HG03135 (cell line): ENCODE measurements at regions not wholly inside any gene's neighbourhood (a gene's known extent, or its start where the extent isn't known, plus 50 kb on each side); places are given as distances from the start of the nearest gene placed in this dataset.

ENCODE experiments used
- ATAC-seq: cut with Tn5 transposase; IDR thresholded peaks from one replicate; pipeline ENCODE4 v1.9.1; 2021; ENCODE audit warnings: mild to moderate bottlenecking, moderate library complexity; ENCODE audit not compliant: unreplicated experiment

DNA sequence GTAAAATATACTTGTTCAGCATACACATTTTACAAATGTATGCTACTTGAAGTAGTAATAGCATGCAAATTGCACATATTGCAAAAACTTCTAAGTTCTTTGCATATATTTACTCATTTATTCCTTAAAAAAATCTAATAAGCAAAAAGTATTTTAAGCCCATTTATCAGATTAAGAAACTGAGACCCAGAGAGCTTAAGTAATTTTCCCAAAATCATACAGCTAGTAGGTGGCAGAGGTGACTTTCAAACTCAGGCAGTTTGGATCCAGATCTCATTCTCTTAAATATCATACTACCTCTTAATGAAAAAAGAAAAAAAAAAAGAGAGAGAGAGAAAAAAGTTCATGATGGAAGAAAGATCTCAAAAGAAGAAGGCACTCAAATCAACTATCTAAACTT lies 157.9 kb downstream of the RPS12 start:
- ATAC-seq: no peak

DNA sequence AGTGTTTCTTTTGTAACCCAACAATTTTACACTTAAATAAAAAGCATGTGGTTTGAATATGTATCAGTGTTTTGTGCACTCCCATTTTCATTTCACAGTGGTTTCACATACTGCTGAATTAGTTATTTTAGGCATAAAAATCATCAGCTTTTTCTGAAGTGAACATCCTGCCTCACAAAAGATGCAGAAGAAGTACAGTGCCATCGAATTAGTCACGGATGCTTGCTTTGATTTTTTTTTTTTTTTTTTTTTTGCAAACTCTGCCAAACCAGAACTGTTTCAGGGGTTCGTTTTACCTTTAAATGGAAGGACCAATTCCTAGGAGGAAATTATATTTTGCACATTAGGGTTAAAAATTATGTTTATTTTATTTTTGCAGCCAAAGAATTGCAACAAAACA lies 158.6 kb downstream of the RPS12 start:
- ATAC-seq: no peak

DNA sequence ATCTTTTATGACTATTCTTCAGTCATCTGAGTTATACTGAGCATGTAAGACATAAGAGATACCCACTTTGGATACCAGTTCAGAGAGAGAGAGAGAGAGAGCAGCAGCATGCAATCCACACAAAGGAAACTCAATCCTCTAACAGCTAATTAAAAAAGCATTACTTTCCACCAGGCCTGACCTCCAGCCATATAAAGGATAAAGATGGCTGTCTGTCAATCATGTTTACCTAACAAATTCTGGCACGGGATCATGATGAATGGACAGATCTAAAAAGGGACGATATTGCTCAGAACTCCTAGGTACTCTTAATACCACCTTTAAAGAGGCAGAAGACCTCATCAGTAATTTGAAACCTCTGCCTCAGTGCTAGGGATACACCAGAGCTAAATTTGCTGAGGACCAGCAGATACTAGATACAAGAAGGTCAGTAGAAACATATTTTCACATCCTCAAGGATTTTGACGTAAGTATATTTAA lies 159.2 kb downstream of the RPS12 start:
- no peak for ATAC-seq

DNA sequence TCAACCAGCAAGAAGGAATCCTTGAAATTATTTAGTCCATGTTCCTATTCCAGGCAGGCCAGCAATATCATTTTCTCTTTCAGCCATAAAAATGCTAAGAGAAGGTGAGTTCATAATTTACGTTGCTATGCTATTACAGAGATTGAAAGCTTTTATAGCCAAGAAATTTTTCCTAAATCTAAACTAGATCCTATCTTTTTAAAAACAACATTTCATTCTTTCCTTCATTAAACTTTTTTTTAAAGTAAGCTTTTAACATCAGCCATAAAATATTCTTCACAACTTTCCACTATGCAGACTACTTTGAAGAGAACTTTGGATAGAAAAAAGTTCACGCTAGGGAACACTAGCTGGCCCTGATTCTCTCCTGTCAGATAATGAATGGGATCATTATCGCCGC lies 159.8 kb downstream of the RPS12 start:
- ATAC-seq: no peak

DNA sequence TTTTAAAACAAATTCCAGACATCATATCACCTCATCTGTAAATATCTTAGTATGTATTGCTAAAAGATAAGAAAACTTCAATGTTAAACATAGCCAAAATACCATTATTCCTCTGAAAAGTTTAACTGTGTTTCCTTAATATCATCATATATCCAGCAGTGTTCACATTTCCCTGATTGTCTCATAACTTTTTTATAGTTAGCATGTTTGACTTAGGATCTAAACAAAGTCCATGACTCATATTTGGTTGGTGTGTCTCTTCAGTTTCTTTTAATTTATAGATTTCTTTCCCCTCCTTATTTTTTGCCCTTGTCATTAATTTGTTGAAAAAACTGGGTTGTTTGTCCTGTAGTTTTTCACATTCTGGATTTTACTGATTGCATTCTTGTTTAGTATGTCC lies 163.0 kb downstream of the RPS12 start:
- no peak for ATAC-seq

DNA sequence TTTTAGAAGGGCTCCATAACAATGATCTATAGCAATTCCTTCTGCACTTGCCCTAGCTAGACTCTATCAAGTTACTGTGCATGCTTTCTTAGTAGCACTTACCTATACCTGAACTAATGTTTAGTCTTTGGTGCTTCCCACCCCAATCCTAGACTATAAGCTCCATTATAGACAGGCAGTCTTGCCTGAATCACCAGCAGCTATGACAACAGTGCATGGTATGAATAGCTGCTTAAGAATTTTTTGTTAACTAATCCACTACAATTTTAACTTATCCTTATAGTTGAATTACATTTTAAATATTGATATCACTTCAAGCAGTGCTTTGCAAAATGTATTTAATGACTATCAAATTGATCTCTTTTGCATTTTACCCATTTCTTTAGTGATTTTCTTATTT lies 164.3 kb downstream of the RPS12 start:
- ATAC-seq: no peak

DNA sequence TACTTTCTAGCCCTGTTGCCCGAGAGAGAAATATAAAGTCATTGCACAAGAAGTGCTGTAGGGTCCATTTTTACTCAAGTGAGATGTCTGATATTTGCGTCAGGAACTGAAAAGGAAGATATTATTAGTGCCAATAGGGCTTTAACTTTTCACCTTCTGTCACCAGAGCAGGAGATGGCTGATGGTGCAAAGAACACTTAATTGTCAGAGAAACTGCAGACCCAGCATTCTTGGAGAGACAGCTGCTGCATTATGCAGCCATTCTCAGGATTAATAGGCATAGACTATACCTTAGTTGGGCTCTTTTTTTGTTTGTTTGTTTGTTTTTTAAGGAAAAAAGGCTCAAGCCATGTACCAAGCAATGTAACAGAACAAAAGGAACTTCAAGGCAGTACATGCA lies 179.4 kb downstream of the RPS12 start:
- no peak for ATAC-seq

DNA sequence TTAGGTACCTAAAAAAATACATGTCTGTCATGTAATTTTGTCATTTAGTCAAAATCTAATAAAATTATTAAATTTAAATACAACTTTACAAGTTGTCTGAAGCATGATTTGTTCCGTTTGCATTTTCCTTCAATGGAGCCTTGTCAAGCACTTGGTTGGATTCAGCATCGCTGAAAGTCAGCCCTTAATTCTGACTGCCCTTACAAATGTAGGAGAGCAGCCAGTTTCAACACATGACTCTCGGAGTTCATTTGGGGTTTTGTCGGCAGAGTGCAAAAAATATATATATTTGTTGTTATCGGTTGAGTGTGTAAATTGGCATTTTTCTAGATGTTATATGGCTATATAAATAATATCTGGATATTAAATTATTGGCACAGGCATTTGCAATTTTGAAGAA lies 180.6 kb downstream of the RPS12 start:
- no peak for ATAC-seq

DNA sequence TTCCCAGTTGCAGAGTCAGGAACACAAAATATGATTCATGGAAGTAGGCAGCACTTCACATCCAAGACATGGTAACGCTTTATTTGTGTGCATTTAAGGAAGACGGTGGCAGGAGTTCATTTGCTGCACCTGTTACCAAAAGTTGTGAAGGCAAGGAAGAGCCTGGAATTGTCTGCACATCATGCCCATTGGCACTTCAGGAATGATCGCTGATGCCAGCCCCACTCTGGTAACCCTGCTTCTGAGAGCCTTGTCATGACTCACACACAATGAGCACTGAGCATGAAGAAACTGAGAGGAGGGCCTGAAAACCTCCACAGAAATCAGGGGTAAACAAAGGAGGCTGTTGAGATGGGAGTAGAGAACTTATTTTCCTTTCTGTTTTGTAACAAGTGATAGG lies 181.1 kb downstream of the RPS12 start:
- ATAC-seq: no peak

DNA sequence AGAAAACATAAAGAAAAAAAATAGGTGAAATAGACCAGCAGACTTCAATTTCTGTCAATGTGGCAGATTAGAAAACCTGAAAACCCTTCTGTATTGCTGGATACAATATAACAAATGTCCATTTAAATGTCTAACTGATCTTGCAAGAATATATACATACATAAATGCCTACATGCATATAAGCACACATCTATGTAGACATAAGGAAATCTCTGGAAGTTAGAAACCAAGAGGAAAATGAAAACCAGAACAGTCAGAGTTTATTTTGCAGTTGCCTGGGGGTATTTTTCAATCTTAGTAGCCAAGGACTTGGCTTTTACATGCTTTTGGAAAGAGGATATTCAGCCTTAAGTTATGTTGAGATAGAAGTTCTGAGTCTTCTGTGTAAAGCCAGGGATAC lies 184.0 kb downstream of the RPS12 start:
- no peak for ATAC-seq

DNA sequence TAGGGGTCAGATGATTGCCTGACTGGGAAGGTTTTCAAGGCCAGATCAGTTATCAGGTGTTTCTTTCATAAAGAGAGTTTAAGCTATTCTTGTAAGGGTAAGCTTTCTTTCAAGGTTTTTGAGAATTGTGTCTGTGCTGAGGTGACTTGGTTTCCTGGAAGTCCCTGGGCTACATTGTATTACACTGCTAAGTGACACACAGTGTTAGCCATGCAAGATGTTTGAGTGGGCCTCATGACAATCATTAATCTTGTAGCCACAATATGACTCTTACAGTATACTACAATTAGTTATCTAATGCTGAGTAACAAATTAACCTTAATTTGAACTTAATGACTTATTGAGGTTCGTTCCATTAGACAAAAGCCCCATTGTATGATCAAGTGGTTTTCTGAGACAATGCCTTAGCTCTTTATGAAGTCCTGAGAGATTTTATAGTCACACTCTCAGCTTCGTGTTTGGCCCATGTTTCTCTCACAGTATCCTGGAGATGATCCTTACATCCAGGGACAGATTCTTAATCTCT lies 186.7 kb downstream of the RPS12 start:
- ATAC-seq: no peak

DNA sequence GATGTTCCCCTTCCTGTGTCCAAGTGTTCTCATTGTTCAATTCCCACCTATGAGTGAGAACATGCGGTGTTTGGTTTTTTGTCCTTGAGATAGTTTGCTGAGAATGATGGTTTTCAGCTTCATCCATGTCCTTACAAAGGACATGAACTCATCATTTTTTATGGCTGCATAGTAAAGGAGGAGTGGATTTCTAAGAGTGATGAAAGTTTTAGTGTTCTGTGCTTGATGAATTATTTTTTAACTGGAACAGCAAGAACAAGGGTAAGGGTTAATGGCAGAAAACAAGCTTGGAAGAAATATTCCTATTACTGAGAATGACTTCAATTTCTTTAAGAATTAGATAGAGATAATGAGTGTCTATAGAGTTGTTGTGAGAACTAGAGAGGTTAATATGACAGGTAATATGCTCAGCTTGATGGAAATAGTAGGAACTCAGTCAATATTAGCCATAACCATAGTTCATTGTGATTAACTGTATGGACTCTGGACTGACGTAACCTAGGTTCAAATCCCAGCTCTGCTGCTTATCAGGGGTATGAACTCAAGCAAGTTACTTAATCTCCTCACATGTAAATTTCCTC lies 190.0 kb downstream of the RPS12 start:
- no peak for ATAC-seq

DNA sequence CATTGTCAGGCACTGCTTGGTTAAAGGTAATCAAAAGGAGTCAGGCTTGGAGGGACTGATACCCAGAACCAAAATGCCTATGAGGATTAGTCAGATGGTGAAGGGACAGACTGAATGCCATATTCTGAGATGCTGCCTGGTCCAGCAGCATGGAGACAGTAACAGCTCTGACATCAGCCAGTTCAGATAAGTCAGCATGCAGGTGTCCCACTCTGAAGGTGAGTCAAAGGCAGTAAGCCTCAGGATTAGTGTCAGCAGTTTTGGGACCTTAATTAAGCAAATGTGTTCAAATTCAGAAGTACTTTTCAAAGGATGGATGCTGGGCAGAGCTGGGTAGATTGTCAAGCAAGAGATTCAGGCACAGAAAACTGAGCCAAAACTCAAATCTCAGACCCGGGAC lies 198.4 kb downstream of the RPS12 start:
- ATAC-seq: no peak

DNA sequence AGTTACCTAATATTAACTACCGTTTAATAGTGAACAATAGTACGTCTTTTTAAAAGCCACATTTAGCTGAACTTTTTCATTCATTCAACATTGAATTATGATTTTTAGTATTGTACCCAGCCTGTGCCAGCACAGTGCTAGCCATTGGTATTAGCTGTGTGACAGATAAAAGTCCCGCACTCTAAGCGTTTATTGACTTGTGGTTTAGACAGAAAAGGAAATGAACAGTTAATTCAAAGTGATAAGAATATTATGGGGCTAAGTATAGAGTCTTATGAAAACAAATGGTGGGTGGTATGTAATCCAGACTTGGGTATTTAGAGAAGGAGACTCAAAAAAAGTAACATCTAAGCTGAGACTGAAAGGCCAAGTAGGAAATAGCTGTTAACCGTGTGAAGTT lies 202.3 kb downstream of the RPS12 start:
- ATAC-seq: no peak

DNA sequence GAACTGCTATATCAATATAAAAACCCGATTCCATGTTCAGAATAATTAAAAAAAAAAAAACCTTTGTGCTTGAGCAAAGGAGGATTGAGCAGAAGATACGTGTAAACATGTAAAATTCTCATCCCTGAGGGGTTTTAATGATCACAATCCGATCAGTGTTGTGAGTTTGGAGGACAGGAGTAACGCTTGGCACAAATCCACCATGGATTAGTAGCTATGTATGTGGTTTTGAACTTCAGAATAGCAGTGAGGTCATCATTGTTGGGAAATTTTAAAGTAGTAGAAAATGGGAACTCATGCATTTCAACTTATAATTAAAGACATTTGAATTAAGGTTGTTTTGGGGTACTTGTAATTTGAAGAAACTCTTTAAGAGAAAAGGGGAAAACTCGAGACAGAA lies 203.2 kb downstream of the RPS12 start:
- no peak for ATAC-seq

DNA sequence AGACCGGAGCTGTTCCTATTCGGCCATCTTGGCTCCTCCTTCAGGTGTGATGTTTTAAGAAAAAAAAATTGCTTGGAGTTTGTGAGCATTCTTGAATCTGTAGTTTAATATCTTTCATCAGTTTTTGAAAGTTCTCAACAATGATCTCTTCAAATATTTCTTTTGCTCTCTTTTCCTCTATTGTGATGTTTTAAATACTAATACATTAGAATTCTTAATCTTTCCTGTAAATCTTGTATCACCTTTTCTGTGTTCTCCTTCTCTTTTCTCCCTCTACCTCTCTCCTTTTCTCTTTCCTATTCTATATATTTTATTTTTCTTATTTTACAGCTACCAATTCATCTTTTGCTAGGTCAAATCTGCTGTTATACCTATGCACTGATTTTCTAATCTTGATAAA lies 212.3 kb downstream of the RPS12 start:
- ATAC-seq: no peak

DNA sequence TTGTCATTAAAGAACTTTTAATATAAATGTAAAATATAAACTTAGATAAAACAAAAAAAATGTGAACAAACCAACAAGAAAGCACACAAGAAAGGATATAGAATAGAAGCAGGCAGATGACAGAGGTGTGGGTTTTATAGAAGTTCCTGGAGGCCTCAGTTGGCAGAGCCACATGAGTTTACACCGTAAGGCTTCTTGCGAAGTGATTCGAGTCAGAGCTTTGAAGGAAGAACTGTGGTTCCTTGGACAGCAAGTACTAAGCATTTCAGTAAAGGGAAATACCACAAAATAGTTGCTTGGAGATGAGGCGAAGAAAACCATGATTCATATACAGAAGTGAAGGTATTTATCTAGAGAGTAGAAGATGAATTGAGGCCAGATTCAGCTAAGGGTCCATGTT lies 207.9 kb upstream of the EYA4 start:
- no peak for ATAC-seq

DNA sequence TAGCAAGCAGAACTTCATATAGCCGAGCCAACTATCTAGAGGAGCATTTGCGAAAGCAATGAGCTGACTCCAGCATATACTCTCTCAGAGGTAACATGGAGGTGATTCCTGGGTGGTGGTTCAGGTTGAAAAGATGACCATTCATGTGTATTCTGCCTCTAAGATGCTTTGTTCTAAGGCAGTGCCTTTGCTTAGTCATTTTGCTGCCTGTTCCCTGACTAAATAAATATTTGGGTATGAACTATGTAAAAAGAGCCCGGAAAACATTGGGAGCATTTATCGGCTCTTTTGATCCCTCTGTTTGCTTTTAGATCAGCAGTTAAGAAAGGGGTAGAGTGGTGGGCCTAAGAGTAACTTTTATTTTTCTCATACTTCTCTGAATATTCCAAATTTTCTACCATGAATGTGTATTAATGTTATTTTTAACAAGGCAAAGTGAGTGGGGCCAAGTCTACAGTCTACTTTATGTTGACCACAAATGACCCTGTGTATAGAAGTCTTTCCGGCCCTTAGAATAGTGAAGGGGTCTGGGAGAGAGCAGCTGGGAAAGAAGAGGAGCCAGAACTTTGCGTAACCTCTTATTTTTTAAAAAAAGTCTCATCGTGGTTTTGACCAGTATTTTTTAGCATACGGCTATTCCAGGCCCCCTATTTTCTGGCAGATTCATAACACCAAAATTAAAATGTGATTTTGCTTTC lies 206.5 kb upstream of the EYA4 start:
- no peak for ATAC-seq

DNA sequence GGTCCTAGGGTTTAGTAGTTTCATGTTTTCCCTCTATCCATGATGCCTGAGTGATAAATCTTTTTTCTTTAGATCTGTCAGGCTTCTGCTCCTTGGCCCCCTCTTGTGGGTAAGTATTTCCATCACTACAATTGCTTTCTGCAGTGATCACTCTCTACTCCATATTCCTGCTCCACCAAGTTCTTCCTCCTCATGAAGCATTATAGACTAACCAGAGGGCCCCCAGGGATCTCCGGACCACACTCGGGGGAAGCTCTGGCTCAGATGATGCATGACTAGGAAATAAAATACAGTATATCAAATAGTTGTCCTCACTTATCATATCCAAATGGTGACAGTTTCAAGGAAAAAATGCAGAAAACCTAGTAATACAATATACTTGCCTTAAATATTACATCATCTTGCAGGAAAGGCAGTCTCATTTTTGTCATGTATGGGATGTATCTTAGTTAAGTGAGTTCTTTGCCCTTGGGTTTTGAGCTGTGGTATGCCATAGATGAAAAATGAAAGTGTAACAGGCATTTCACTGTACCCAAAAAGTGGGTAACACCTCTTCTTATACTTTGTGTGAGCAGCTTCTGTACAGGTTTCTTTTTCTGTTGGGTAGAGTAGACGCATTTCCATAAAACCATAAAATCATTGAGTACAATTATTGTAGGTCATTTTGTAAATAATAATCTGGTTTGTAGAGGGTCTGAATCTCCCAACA lies 200.9 kb upstream of the EYA4 start:
- ATAC-seq: no peak

DNA sequence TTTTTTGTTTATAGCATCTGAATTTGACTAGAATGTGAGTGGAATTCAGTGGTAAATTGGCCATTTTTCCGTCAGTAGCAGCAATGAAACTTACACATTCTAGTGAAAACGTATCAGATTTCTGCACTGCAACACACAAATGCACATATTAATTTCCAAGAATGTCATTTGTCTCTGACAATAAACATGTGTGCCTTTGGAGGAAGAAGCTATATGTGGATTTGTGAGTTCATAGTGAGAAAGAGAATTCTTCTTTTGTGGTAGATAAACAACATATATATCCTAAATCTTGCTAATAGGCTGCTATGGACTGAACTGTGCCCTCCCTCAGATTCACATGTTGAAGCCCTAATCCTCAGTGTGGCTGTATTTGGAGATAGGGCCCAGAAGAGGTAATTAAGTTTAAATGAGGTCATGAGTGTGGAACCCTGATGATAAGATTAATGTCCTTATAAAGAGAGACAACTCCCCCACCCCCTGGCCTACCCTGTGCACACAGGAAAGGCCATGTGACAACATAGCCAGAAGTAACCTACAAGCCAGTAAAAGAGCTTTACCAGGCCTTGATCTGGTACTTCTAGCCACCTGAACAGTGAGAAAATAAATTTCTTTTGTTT lies 200.2 kb upstream of the EYA4 start:
- no peak for ATAC-seq

DNA sequence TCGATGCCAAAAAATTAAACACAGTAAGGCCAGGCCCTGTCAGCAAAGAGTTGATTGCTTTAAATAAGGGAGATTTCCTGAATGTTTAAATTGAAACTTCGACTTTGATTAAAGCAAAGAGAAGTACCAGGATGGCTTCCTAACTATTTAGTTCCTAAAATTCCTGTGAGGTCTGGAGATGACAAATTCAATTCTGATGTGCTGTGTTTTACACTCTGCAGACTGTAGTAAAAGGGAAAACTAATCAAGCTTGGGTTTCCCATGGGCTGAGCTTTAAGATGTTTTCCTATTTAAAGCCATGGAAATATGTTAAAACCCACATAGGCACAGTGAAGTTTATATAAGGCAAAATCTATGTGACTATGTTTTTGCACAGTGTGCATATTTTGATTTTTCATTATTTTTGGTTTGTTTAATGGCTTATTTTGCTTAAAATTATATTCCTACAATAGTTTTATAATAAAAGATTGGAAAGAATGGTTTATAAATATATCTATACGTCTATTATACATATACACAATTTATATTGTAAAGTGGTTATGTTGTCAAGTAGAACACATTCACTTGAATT lies 198.5 kb upstream of the EYA4 start:
- no peak for ATAC-seq
